ENCODE measurements at regions not wholly inside any gene's neighbourhood (a gene's known extent, or its start where the extent isn't known, plus 50 kb on each side); places are given as distances from the start of the nearest gene placed in this dataset.

GRCh38 chr3:73813291-73813690 is 188.6 kb upstream of the PDZRN3 start:
- H3K27ac ChIP-seq (ENCODE audit: low read depth, low read length) = no peak overlapping the region
- peaks cover 2% of the 10 kb centered on the region; the same call in 1 of the 2 replicates for H3K4me1 ChIP-seq (ENCODE audit: control insufficient read depth, insufficient read depth, low read length)
- H3K9me3 ChIP-seq (ENCODE audit: control insufficient read depth, insufficient read depth, low read depth, low read length) = no peaks in the 10 kb centered on the region
- no peaks in the 10 kb centered on the region for H3K27me3 ChIP-seq (ENCODE audit: control insufficient read depth, insufficient read depth, low read length)
- no peak overlapping the region for H3K4me3 ChIP-seq (ENCODE audit: low read depth, low read length)
- no peak overlapping the region for H3K9ac ChIP-seq (ENCODE audit: low read length)
- H3K36me3 ChIP-seq (ENCODE audit: control insufficient read depth, insufficient read depth, low read length) = no peaks in the 10 kb centered on the region

GRCh38 chr3:73812054-73812453 is 187.3 kb upstream of the PDZRN3 start:
- Histone ChIP-seq H3K36me3 (ENCODE audit: control insufficient read depth, insufficient read depth, low read length) (no peaks in the 10 kb centered on the region), H3K27ac (ENCODE audit: low read depth, low read length) (no peak overlapping the region), H3K9ac (ENCODE audit: low read length) (no peak overlapping the region)

GRCh38 chr3:73808862-73809509 is 184.2 kb upstream of the PDZRN3 start:
- Histone ChIP-seq H3K4me3 (ENCODE audit: low read depth, low read length) (no peak overlapping the region), H3K27me3 (ENCODE audit: control insufficient read depth, insufficient read depth, low read length) (no peaks in the 10 kb centered on the region), H3K27ac (ENCODE audit: low read depth, low read length) (no peak overlapping the region), H3K4me1 (ENCODE audit: control insufficient read depth, insufficient read depth, low read length) (peaks cover 2% of the 10 kb centered on the region; the same call in 1 of the 2 replicates), H3K9me3 (ENCODE audit: control insufficient read depth, insufficient read depth, low read depth, low read length) (no peaks in the 10 kb centered on the region), H3K9ac (ENCODE audit: low read length) (no peak overlapping the region), H3K36me3 (ENCODE audit: control insufficient read depth, insufficient read depth, low read length) (no peaks in the 10 kb centered on the region)

More at GRCh38 chr3:73812054-73812453, 187.3 kb upstream of the PDZRN3 start:
- Histone ChIP-seq H3K9me3 (ENCODE audit: control insufficient read depth, insufficient read depth, low read depth, low read length) (no peaks in the 10 kb centered on the region), H3K27me3 (ENCODE audit: control insufficient read depth, insufficient read depth, low read length) (no peaks in the 10 kb centered on the region), H3K4me3 (ENCODE audit: low read depth, low read length) (no peak overlapping the region), H3K4me1 (ENCODE audit: control insufficient read depth, insufficient read depth, low read length) (peaks cover 2% of the 10 kb centered on the region; the same call in 1 of the 2 replicates)

GRCh38 chr3:73805435-73805834 is 180.7 kb upstream of the PDZRN3 start:
- H3K27ac ChIP-seq (ENCODE audit: low read depth, low read length) = no peak overlapping the region

DNA sequence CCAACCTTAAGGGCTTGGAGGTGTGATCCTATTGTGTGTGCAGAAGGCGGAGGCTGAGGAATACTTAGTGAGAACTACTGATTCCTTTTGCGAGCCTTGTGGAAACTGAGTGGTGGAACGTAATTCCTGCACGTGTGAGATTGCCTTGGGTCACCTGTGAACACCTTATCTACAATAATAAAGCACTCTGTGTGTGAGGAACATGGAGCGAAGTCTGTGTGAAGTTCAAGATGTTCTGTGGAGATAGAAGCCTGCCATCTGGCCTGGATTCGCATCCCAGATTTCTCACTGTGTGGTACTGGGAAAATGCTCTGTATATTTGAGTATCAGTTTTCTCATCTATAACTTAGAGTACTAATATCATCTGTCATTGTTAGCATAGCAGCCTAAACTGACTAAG is 179.5 kb upstream of the PDZRN3 start:
- Histone ChIP-seq H3K9me3 (ENCODE audit: control insufficient read depth, insufficient read depth, low read depth, low read length) (no peaks in the 10 kb centered on the region), H3K4me3 (ENCODE audit: low read depth, low read length) (no peak overlapping the region), H3K4me1 (ENCODE audit: control insufficient read depth, insufficient read depth, low read length) (peaks cover 2% of the 10 kb centered on the region; the same call in 1 of the 2 replicates), H3K9ac (ENCODE audit: low read length) (no peak overlapping the region), H3K36me3 (ENCODE audit: control insufficient read depth, insufficient read depth, low read length) (no peaks in the 10 kb centered on the region), H3K27ac (ENCODE audit: low read depth, low read length) (no peak overlapping the region), H3K27me3 (ENCODE audit: control insufficient read depth, insufficient read depth, low read length) (no peaks in the 10 kb centered on the region)

More at GRCh38 chr3:73805435-73805834, 180.7 kb upstream of the PDZRN3 start:
- Histone ChIP-seq H3K36me3 (ENCODE audit: control insufficient read depth, insufficient read depth, low read length) (no peaks in the 10 kb centered on the region), H3K9me3 (ENCODE audit: control insufficient read depth, insufficient read depth, low read depth, low read length) (no peaks in the 10 kb centered on the region), H3K4me3 (ENCODE audit: low read depth, low read length) (no peak overlapping the region), H3K9ac (ENCODE audit: low read length) (no peak overlapping the region), H3K4me1 (ENCODE audit: control insufficient read depth, insufficient read depth, low read length) (peaks cover 2% of the 10 kb centered on the region; the same call in 1 of the 2 replicates), H3K27me3 (ENCODE audit: control insufficient read depth, insufficient read depth, low read length) (no peaks in the 10 kb centered on the region)

- Histone ChIP-seq H3K27me3 (ENCODE audit: control insufficient read depth, insufficient read depth, low read length) (no peaks in the 10 kb centered on the region), H3K4me1 (ENCODE audit: control insufficient read depth, insufficient read depth, low read length) (no peaks in the 10 kb centered on the region), H3K36me3 (ENCODE audit: control insufficient read depth, insufficient read depth, low read length) (no peaks in the 10 kb centered on the region), H3K9me3 (ENCODE audit: control insufficient read depth, insufficient read depth, low read depth, low read length) (peaks cover 3% of the 10 kb centered on the region; the same call in 1 of the 2 replicates), H3K27ac (ENCODE audit: low read depth, low read length) (no peak overlapping the region), H3K4me3 (ENCODE audit: low read depth, low read length) (no peak overlapping the region), H3K9ac (ENCODE audit: low read length) (no peak overlapping the region)
These were observed 176.7 kb upstream of the PDZRN3 start for GRCh38 chr3:73801444-73801843.

DNA sequence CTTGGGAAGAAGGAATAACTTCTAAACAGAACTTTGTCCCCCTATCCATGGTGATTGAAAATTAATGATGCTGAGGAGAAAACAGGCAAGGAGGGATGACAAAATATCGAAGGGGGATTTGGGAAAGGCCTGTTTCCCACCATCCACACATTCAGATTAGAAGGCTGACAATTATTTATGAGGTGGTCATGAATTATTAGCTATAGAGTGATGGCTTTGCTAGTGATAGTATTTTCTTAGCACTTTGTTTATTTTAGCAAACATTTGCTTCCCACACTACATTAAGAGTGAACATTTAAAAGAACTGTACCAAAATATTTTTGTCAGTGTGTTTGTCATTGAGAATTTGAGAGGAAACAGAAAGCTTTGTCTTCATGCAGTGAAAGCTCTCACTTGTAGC is 172.6 kb upstream of the PDZRN3 start:
- no peak overlapping the region for H3K9ac ChIP-seq (ENCODE audit: low read length)
- peaks cover 3% of the 10 kb centered on the region; the same call in 1 of the 2 replicates for H3K9me3 ChIP-seq (ENCODE audit: control insufficient read depth, insufficient read depth, low read depth, low read length)
- no peaks in the 10 kb centered on the region for H3K27me3 ChIP-seq (ENCODE audit: control insufficient read depth, insufficient read depth, low read length)
- no peak overlapping the region for H3K4me3 ChIP-seq (ENCODE audit: low read depth, low read length)
- H3K4me1 ChIP-seq (ENCODE audit: control insufficient read depth, insufficient read depth, low read length) = peaks cover 5% of the 10 kb centered on the region; the same call in 1 of the 2 replicates
- no peaks in the 10 kb centered on the region for H3K36me3 ChIP-seq (ENCODE audit: control insufficient read depth, insufficient read depth, low read length)
- no peak overlapping the region for H3K27ac ChIP-seq (ENCODE audit: low read depth, low read length)

DNA sequence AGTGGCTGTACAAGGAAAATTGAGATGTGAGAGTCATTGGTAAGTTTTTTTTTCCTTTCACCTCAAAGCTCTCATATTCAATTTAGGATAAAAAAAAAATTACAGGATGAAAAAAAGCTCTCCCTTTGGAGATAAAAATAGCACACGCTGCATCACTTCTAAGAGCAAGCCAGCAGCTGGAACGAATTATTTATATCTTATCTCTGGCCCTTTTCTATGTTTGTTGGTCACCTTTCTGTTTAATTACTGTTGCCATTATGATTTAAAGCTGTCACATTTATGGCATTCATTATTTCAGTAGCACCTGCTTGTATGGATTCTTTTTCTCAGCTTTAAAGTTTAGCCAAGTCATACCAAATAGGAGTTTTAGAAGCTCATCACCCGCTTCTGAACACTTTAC is 171.6 kb upstream of the PDZRN3 start:
- H3K36me3 ChIP-seq (ENCODE audit: control insufficient read depth, insufficient read depth, low read length) = no peaks in the 10 kb centered on the region
- no peaks in the 10 kb centered on the region for H3K27me3 ChIP-seq (ENCODE audit: control insufficient read depth, insufficient read depth, low read length)
- H3K27ac ChIP-seq (ENCODE audit: low read depth, low read length) = no peak overlapping the region
- H3K4me1 ChIP-seq (ENCODE audit: control insufficient read depth, insufficient read depth, low read length) = peaks cover 5% of the 10 kb centered on the region; the same call in 1 of the 2 replicates
- H3K9ac ChIP-seq (ENCODE audit: low read length) = no peak overlapping the region
- no peak overlapping the region for H3K4me3 ChIP-seq (ENCODE audit: low read depth, low read length)
- peaks cover 3% of the 10 kb centered on the region; the same call in 1 of the 2 replicates for H3K9me3 ChIP-seq (ENCODE audit: control insufficient read depth, insufficient read depth, low read depth, low read length)

- Histone ChIP-seq H3K36me3 (ENCODE audit: control insufficient read depth, insufficient read depth, low read length) (no peaks in the 10 kb centered on the region), H3K4me1 (ENCODE audit: control insufficient read depth, insufficient read depth, low read length) (peaks cover 8% of the 10 kb centered on the region; the same call in 1 of the 2 replicates), H3K4me3 (ENCODE audit: low read depth, low read length) (no peak overlapping the region), H3K27ac (ENCODE audit: low read depth, low read length) (no peak overlapping the region), H3K27me3 (ENCODE audit: control insufficient read depth, insufficient read depth, low read length) (no peaks in the 10 kb centered on the region), H3K9me3 (ENCODE audit: control insufficient read depth, insufficient read depth, low read depth, low read length) (no peaks in the 10 kb centered on the region), H3K9ac (ENCODE audit: low read length) (no peak overlapping the region)
These were observed 166.6 kb upstream of the PDZRN3 start for GRCh38 chr3:73791356-73791755.

GRCh38 chr3:73789825-73790444 is 165.2 kb upstream of the PDZRN3 start:
- Histone ChIP-seq H3K9me3 (ENCODE audit: control insufficient read depth, insufficient read depth, low read depth, low read length) (no peaks in the 10 kb centered on the region), H3K27ac (ENCODE audit: low read depth, low read length) (no peak overlapping the region), H3K4me1 (ENCODE audit: control insufficient read depth, insufficient read depth, low read length) (peaks cover 3% of the 10 kb centered on the region; the same call in 1 of the 2 replicates), H3K27me3 (ENCODE audit: control insufficient read depth, insufficient read depth, low read length) (no peaks in the 10 kb centered on the region), H3K4me3 (ENCODE audit: low read depth, low read length) (no peak overlapping the region), H3K36me3 (ENCODE audit: control insufficient read depth, insufficient read depth, low read length) (no peaks in the 10 kb centered on the region), H3K9ac (ENCODE audit: low read length) (no peak overlapping the region)

DNA sequence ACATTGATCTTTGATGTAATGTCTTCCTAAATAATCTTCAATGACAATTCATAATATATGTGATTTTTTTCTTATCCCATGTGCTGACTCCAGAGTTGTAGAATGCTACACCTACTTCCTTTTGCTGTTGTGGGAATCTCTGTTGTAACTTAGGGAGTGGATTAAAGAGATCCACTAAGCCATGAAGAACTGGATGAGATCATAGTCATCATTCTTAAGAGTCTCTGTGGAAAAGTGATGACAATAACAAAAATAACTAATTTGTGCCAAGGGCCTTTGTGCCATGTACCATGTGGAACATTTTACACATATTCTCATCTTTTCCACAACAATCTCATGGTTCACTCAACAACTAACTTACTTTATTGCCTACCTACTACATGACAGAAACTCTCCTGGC is 162.9 kb upstream of the PDZRN3 start:
- Histone ChIP-seq H3K9me3 (ENCODE audit: control insufficient read depth, insufficient read depth, low read depth, low read length) (no peaks in the 10 kb centered on the region), H3K4me1 (ENCODE audit: control insufficient read depth, insufficient read depth, low read length) (peaks cover 3% of the 10 kb centered on the region; the same call in 1 of the 2 replicates), H3K9ac (ENCODE audit: low read length) (no peak overlapping the region), H3K4me3 (ENCODE audit: low read depth, low read length) (no peak overlapping the region), H3K27me3 (ENCODE audit: control insufficient read depth, insufficient read depth, low read length) (no peaks in the 10 kb centered on the region), H3K36me3 (ENCODE audit: control insufficient read depth, insufficient read depth, low read length) (no peaks in the 10 kb centered on the region), H3K27ac (ENCODE audit: low read depth, low read length) (no peak overlapping the region)

Measured in HUES6 (cell line).